GM23338 (cell line): ENCODE measurements at regions not wholly inside any gene's neighbourhood (a gene's known extent, or its start where the extent isn't known, plus 50 kb on each side); places are given as distances from the start of the nearest gene placed in this dataset.

Experiments used
- ATAC-seq: fragments of 200-7000 bp; cut with Tn5 transposase; 3 replicates; pipeline ENCODE4 v1.9.1; 2020
- DNase-seq: peaks from one replicate; pipeline ENCODE4 v3.0.0-alpha.2; 2015; ENCODE audit warnings: low spot score
- H2AFZ ChIP-seq: fragments of 200-600 bp; sonication (generic); 2 replicates; pipeline ENCODE4 v1.8.0; 2016; ENCODE audit warnings: antibody characterized with exemption, mild to moderate bottlenecking, moderate library complexity
- H3F3A ChIP-seq: fragments of 200-600 bp; sonication (generic); replicated peaks from 2 replicates; pipeline ENCODE4 v1.8.0; 2017; ENCODE audit warnings: antibody characterized with exemption, mixed run types, low read depth
- H3K27ac ChIP-seq: fragments of 200-600 bp; sonication (generic); 2 replicates; pipeline ENCODE4 v1.6.1; 2016; ENCODE audit warnings: low read depth
- H3K27me3 ChIP-seq: fragments of 200-600 bp; sonication (generic); 2 replicates; pipeline ENCODE4 v1.8.0; 2016; ENCODE audit warnings: mild to moderate bottlenecking, mixed run types, moderate library complexity; ENCODE audit not compliant: insufficient read depth
- H3K36me3 ChIP-seq: fragments of 200-600 bp; sonication (generic); 2 replicates; pipeline ENCODE4 v1.8.0; 2016; ENCODE audit warnings: mild to moderate bottlenecking; ENCODE audit not compliant: insufficient read depth
- H3K4me1 ChIP-seq: fragments of 200-600 bp; sonication (generic); 2 replicates; pipeline ENCODE4 v1.8.0; 2016; ENCODE audit warnings: mild to moderate bottlenecking, moderate library complexity; ENCODE audit not compliant: insufficient read depth
- H3K4me2 ChIP-seq: fragments of 200-600 bp; sonication (generic); 2 replicates; pipeline ENCODE4 v1.7.1; 2017; ENCODE audit warnings: mixed run types
- H3K4me3 ChIP-seq: fragments of 200-600 bp; sonication (generic); 2 replicates; pipeline ENCODE4 v1.6.1; 2016; ENCODE audit warnings: mixed run types
- H3K79me2 ChIP-seq: fragments of 200-600 bp; sonication (generic); replicated peaks from 2 replicates; pipeline ENCODE4 v1.8.0; 2017; ENCODE audit warnings: mild to moderate bottlenecking; ENCODE audit not compliant: insufficient read depth
- H3K9me2 ChIP-seq: fragments of 200-600 bp; sonication (generic); 2 replicates; pipeline ENCODE4 v1.8.0; 2017; ENCODE audit not compliant: insufficient read depth
- H4K20me1 ChIP-seq: fragments of 200-600 bp; sonication (generic); replicated peaks from 2 replicates; pipeline ENCODE4 v1.8.0; 2017; ENCODE audit warnings: mild to moderate bottlenecking; ENCODE audit not compliant: insufficient read depth
- H3K27ac Mint-ChIP-seq: 2 replicates; pipeline ENCODE4 v1.8.0; 2020; ENCODE audit warnings: inconsistent platforms, mild to moderate bottlenecking, moderate library complexity, mixed read lengths
- H3K27me3 Mint-ChIP-seq: 3 replicates; pipeline ENCODE4 v1.8.0; 2022; ENCODE audit warnings: low read depth, mild to moderate bottlenecking, moderate library complexity, mixed read lengths, inconsistent platforms; ENCODE audit not compliant: insufficient read depth, poor library complexity
- H3K36me3 Mint-ChIP-seq: 3 replicates; pipeline ENCODE4 v1.8.0; 2021; ENCODE audit warnings: low read depth, mild to moderate bottlenecking, inconsistent platforms, moderate library complexity, mixed read lengths
- H3K4me1 Mint-ChIP-seq: 3 replicates; pipeline ENCODE4 v1.8.0; 2020; ENCODE audit warnings: mild to moderate bottlenecking, inconsistent platforms, mixed read lengths
- H3K4me3 Mint-ChIP-seq: 3 replicates; pipeline ENCODE4 v1.8.0; 2021; ENCODE audit warnings: moderate library complexity, mild to moderate bottlenecking, inconsistent platforms, mixed read lengths
- H3K9me3 Mint-ChIP-seq: 3 replicates; pipeline ENCODE4 v1.8.0; 2020; ENCODE audit warnings: moderate library complexity, mild to moderate bottlenecking, inconsistent platforms, mixed read lengths
- CTCF ChIP-seq, 2 experiments: fragments of 200-600 bp in 1 of 2; sonication (generic) in 1 of 2; conservative IDR thresholded peaks; 2 replicates each; pipeline versions ENCODE4 v1.5.1 to v1.6.1; 2016 to 2017; ENCODE audit warnings: antibody characterized with exemption in 2 of 2, low read depth in 2 of 2, mild to moderate bottlenecking in 2 of 2, moderate library complexity in 1 of 2
- EZH2phosphoT487 ChIP-seq: fragments of 200-600 bp; sonication (generic); IDR thresholded peaks from one replicate; pipeline ENCODE4 v1.8.1; 2018; ENCODE audit warnings: antibody characterized with exemption; ENCODE audit not compliant: unreplicated experiment
- NANOG ChIP-seq: IDR thresholded peaks from 2 replicates; pipeline ENCODE4 v1.6.1; 2016; ENCODE audit warnings: antibody characterized with exemption, borderline replicate concordance
- ZNF114 ChIP-seq: fragments of 250-450 bp; sonication (Bioruptor Pico); IDR thresholded peaks from 2 replicates; pipeline ENCODE4 v1.5.0; 2020; ENCODE audit warnings: mild to moderate bottlenecking, moderate library complexity
- ZNF331 ChIP-seq: fragments of 250-450 bp; sonication (Bioruptor Pico); IDR thresholded peaks from 2 replicates; pipeline ENCODE4 v1.5.0; 2020; ENCODE audit warnings: low read depth, mild to moderate bottlenecking, moderate library complexity
- TF ChIP-seq, protein P1 (sequence below): IDR thresholded peaks from one replicate; pipeline ENCODE4 v1.6.1; 2018; ENCODE audit warnings: antibody characterized with exemption; ENCODE audit not compliant: unreplicated experiment

- TF ChIP-seq, protein P1, sequence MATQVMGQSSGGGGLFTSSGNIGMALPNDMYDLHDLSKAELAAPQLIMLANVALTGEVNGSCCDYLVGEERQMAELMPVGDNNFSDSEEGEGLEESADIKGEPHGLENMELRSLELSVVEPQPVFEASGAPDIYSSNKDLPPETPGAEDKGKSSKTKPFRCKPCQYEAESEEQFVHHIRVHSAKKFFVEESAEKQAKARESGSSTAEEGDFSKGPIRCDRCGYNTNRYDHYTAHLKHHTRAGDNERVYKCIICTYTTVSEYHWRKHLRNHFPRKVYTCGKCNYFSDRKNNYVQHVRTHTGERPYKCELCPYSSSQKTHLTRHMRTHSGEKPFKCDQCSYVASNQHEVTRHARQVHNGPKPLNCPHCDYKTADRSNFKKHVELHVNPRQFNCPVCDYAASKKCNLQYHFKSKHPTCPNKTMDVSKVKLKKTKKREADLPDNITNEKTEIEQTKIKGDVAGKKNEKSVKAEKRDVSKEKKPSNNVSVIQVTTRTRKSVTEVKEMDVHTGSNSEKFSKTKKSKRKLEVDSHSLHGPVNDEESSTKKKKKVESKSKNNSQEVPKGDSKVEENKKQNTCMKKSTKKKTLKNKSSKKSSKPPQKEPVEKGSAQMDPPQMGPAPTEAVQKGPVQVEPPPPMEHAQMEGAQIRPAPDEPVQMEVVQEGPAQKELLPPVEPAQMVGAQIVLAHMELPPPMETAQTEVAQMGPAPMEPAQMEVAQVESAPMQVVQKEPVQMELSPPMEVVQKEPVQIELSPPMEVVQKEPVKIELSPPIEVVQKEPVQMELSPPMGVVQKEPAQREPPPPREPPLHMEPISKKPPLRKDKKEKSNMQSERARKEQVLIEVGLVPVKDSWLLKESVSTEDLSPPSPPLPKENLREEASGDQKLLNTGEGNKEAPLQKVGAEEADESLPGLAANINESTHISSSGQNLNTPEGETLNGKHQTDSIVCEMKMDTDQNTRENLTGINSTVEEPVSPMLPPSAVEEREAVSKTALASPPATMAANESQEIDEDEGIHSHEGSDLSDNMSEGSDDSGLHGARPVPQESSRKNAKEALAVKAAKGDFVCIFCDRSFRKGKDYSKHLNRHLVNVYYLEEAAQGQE = no peak
- TF ChIP-seq NANOG (no peak), EZH2phosphoT487 (no peak)
Measured at GRCh38 chr16:86877108-86877507, 298.8 kb downstream of the FOXL1 start (continued).

- Mint-ChIP-seq H3K36me3 (no peaks in the 10 kb centered on the region; the same call in 2 of the 3 replicates), H3K27ac (no peak overlapping the region), H3K4me3 (no peak overlapping the region), H3K4me1 (no peaks in the 10 kb centered on the region), H3K9me3 (no peaks in the 10 kb centered on the region; the same call in 2 of the 3 replicates), H3K27me3 (peaks cover 9% of the 10 kb centered on the region)
- TF ChIP-seq ZNF114 (CRISPR knock-in tag) = no peak
- TF ChIP-seq, protein P1 = no peak
- TF ChIP-seq CTCF (conservative IDR thresholded peaks at IDR 0.05; ENCODE audit: low read depth in 2 of 2) = no peak
- TF ChIP-seq ZNF331 (CRISPR knock-in tag) = no peak
- Histone ChIP-seq H3K79me2 (no peaks in the 10 kb centered on the region), H3K27ac (no peak overlapping the region), H3K4me2 (no peak overlapping the region), H4K20me1 (no peaks in the 10 kb centered on the region), H2AFZ (no peak overlapping the region), H3K4me3 (no peak overlapping the region), H3F3A (no peaks in the 10 kb centered on the region), H3K9me2 (no peaks in the 10 kb centered on the region), H3K27me3 (no peaks in the 10 kb centered on the region), H3K36me3 (no peaks in the 10 kb centered on the region), H3K4me1 (no peaks in the 10 kb centered on the region)
- DNase-seq = no peak
- ATAC-seq = no peak
Measured at GRCh38 chr16:86877835-86878234, 299.5 kb downstream of the FOXL1 start.
